HFFc6 (cell line): ENCODE measurements at regions not wholly inside any gene's neighbourhood (a gene's known extent, or its start where the extent isn't known, plus 50 kb on each side); places are given as distances from the start of the nearest gene placed in this dataset.
A peak's percentile ranks its signal among the peaks of the same experiment; 100 is the strongest.

Experiments
- DNase-seq: peaks from one replicate; pipeline ENCODE4 v3.0.0-alpha.2; 2018
- H3K27ac Mint-ChIP-seq: 2 replicates; pipeline ENCODE4 v1.8.0; 2020; ENCODE audit warnings: mild to moderate bottlenecking, mixed read lengths
- H3K27me3 Mint-ChIP-seq: 2 replicates; pipeline ENCODE4 v1.8.0; 2021; ENCODE audit warnings: mild to moderate bottlenecking, moderate library complexity, mixed read lengths; ENCODE audit not compliant: insufficient read depth
- H3K36me3 Mint-ChIP-seq: 2 replicates; pipeline ENCODE4 v1.8.0; 2021; ENCODE audit warnings: low read depth, mixed read lengths
- H3K4me1 Mint-ChIP-seq: 2 replicates; pipeline ENCODE4 v1.8.0; 2020; ENCODE audit warnings: low read depth, mixed read lengths
- H3K4me3 Mint-ChIP-seq: 2 replicates; pipeline ENCODE4 v1.8.0; 2020; ENCODE audit warnings: mild to moderate bottlenecking, moderate library complexity, mixed read lengths
- H3K9me3 Mint-ChIP-seq: 2 replicates; pipeline ENCODE4 v1.8.0; 2020; ENCODE audit warnings: mild to moderate bottlenecking, mixed read lengths
- CTCF ChIP-seq: fragments of 200-600 bp; sonication (generic); IDR thresholded peaks from 2 replicates; pipeline ENCODE4 v1.5.0; 2021; ENCODE audit warnings: antibody characterized with exemption, mild to moderate bottlenecking

GRCh38 chr6:11855743-11856142 lies 77.1 kb upstream of the ADTRP start:
- DNase-seq, result no peak
- peaks cover 18% of the 10 kb centered on the region for H3K4me1 Mint-ChIP-seq
- H3K27me3 Mint-ChIP-seq, result no peaks in the 10 kb centered on the region
- no peaks in the 10 kb centered on the region for H3K9me3 Mint-ChIP-seq
- no peaks in the 10 kb centered on the region for H3K36me3 Mint-ChIP-seq
- H3K27ac Mint-ChIP-seq, result no peak overlapping the region
- no peak overlapping the region for H3K4me3 Mint-ChIP-seq
- no peak for TF ChIP-seq CTCF

DNA sequence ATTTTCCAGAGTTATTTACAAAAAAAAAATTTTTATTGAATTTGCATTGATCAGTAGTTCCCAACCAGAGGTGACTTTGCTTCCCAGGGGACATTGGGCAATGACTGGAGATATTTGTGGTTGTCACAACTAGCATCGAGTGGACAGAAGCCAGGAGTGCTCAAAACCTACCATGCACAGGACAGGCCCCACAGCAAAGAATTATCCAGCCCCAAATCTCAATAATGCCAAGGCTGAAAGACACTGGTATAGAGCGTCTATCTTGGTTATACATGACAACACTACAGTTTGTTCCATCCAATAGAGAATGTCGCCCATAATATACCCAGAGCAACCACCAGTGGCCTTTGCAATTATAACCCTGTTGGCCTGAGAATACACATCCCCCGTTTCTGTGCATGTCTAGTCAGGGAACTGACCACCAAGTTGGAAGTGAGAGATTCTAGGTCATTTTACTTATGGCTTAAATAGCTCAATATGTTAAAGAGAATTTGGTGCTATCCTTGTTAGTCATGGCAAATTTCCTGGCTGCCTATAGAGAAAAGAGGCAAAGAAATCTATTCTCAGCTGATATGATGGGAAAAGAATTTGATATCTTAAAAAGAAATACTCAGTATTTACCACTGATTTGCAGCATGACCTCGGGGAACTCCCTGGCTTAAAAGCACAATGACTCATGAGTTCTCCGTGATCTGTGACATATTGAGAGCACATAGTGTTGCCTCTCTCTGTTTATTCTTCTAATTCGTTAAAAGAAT lies 76.0 kb upstream of the ADTRP start:
- Mint-ChIP-seq H3K27me3 (no peaks in the 10 kb centered on the region), H3K4me3 (no peak overlapping the region), H3K36me3 (no peaks in the 10 kb centered on the region), H3K9me3 (no peaks in the 10 kb centered on the region), H3K27ac (no peak overlapping the region), H3K4me1 (peaks cover 18% of the 10 kb centered on the region)
- peak; percentile 42 for DNase-seq
- no peak for TF ChIP-seq CTCF

- Mint-ChIP-seq H3K27me3 (no peaks in the 10 kb centered on the region), H3K9me3 (no peaks in the 10 kb centered on the region), H3K36me3 (no peaks in the 10 kb centered on the region), H3K4me3 (no peak overlapping the region), H3K27ac (no peak overlapping the region), H3K4me1 (peaks cover 18% of the 10 kb centered on the region)
- DNase-seq, result no peak
- no peak for TF ChIP-seq CTCF
These were observed 75.2 kb upstream of the ADTRP start for GRCh38 chr6:11853678-11854407.

GRCh38 chr6:11852061-11852651 lies 73.6 kb upstream of the ADTRP start:
- no peaks in the 10 kb centered on the region; the same call in 1 of the 2 replicates for H3K9me3 Mint-ChIP-seq
- H3K27ac Mint-ChIP-seq, result no peak overlapping the region
- H3K27me3 Mint-ChIP-seq, result no peaks in the 10 kb centered on the region; the same call in 1 of the 2 replicates
- peaks cover 18% of the 10 kb centered on the region for H3K4me1 Mint-ChIP-seq
- no peak overlapping the region for H3K4me3 Mint-ChIP-seq
- no peaks in the 10 kb centered on the region for H3K36me3 Mint-ChIP-seq
- DNase-seq, result no peak
- TF ChIP-seq CTCF, result no peak

DNA sequence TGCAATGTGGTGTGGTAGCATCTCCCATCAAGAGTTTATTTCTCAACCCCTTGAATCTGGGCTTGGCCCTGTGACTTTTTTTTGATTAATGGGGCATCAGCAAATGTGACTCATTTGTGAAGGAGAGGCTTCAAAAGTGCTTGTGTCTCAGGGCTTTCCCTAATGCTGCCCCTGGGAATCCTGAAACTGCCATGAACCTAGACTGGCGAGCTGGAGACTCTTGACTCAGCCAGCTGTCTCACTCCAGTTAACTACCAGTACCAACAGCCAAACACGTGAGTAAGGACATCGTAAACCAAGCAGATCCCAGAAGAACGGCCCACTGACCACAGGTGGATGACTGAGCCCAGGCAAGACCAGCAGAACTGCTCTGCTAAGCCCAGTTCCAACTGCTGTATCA lies 72.8 kb upstream of the ADTRP start:
- no peaks in the 10 kb centered on the region for H3K36me3 Mint-ChIP-seq
- peak overlapping the region; percentile 40; the same call in 1 of the 2 replicates for H3K27ac Mint-ChIP-seq
- no peaks in the 10 kb centered on the region; the same call in 1 of the 2 replicates for H3K9me3 Mint-ChIP-seq

More for the DNA sequence above, 72.8 kb upstream of the ADTRP start:
- TF ChIP-seq CTCF, result no peak
- Mint-ChIP-seq H3K27me3 (no peaks in the 10 kb centered on the region; the same call in 1 of the 2 replicates), H3K4me3 (peak overlapping the region; percentile 27; the same call in 1 of the 2 replicates), H3K4me1 (peaks cover 18% of the 10 kb centered on the region)
- DNase-seq, result peak; percentile 91
